Testis (tissue), 2 donors: ENCODE measurements at regions not wholly inside any gene's neighbourhood (a gene's known extent, or its start where the extent isn't known, plus 50 kb on each side); places are given as distances from the start of the nearest gene placed in this dataset.
"Not testable (repeated sequence)": the region's sequence is repeated elsewhere in the genome, so short reads cannot be mapped to it uniquely, and the experiment has no call there.

ENCODE experiments used
- POLR2A ChIP-seq: fragments of 450-650 bp; IDR thresholded peaks from one replicate; pipeline ENCODE4 v1.6.1; 2017; ENCODE audit warnings: antibody characterized with exemption, mild to moderate bottlenecking, moderate library complexity
- TF ChIP-seq, protein P1 (sequence below), 3 experiments: fragments of 450-650 bp in 2 of 3; fragments of 200-600 bp in 1 of 3; sonication (generic) in 1 of 3; IDR thresholded peaks; one replicate each; pipeline ENCODE4 v1.5.1; 2016 to 2019; ENCODE audit warnings: antibody characterized with exemption in 3 of 3, mild to moderate bottlenecking in 2 of 3, moderate library complexity in 1 of 3

DNA sequence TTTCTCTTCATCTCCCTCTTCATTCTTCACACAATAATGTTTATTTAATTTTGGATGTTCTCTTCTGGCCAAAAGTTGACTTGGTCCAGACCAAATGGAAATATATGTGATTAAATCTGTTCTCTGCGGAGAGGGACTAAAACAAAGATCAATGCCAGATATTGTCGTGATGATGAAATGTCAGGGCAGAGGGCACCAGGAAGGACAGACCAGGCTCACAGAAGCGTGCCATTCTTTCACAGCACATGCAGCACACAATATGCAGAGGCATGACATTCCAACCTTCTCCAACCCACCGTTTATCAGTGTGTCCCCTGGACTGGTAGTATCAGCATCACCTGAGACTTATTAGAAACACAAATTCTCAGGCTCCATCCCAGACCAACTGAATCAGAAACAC is 125.2 kb upstream of the PLGLB2 start:
- not testable (repeated sequence) for TF ChIP-seq POLR2A
- TF ChIP-seq, protein P1, sequence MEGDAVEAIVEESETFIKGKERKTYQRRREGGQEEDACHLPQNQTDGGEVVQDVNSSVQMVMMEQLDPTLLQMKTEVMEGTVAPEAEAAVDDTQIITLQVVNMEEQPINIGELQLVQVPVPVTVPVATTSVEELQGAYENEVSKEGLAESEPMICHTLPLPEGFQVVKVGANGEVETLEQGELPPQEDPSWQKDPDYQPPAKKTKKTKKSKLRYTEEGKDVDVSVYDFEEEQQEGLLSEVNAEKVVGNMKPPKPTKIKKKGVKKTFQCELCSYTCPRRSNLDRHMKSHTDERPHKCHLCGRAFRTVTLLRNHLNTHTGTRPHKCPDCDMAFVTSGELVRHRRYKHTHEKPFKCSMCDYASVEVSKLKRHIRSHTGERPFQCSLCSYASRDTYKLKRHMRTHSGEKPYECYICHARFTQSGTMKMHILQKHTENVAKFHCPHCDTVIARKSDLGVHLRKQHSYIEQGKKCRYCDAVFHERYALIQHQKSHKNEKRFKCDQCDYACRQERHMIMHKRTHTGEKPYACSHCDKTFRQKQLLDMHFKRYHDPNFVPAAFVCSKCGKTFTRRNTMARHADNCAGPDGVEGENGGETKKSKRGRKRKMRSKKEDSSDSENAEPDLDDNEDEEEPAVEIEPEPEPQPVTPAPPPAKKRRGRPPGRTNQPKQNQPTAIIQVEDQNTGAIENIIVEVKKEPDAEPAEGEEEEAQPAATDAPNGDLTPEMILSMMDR (IDR thresholded peaks at IDR 0.05): not testable (repeated sequence)
